HEK293 (cell line): ENCODE measurements at regions not wholly inside any gene's neighbourhood (a gene's known extent, or its start where the extent isn't known, plus 50 kb on each side); places are given as distances from the start of the nearest gene placed in this dataset.
A peak's percentile ranks its signal among the peaks of the same experiment; 100 is the strongest.

Experiments
- CTCF ChIA-PET: fragments of 350-600 bp; formaldehyde crosslinking; extraction: SDS; loops from one replicate; lab custom pipeline; 2021; ENCODE audit warnings: antibody characterized with exemption; lab: Yijun Ruan, JAX
- POLR2A ChIA-PET: fragments of 300-600 bp; formaldehyde crosslinking; extraction: SDS; loops from one replicate; lab custom pipeline; 2020; ENCODE audit warnings: antibody characterized with exemption, inconsistent platforms; lab: Yijun Ruan, JAX
- H3K27ac ChIP-seq: fragments of 200-500 bp; sonication (Bioruptor generic); 2 replicates; pipeline ENCODE4 v1.5.1; 2014; ENCODE audit warnings: low read depth, low read length, control low read depth, inconsistent platforms; ENCODE audit errors: extremely low read depth
- H3K36me3 ChIP-seq, 2 experiments: fragments of 200-500 bp in 1 of 2; sonication (Bioruptor generic) in 1 of 2; 1 replicate in 1 of 2; 2 replicates in 1 of 2; pipeline ENCODE4 v1.5.1; 2014 to 2017; ENCODE audit warnings: inconsistent platforms in 2 of 2, low read length in 2 of 2; ENCODE audit not compliant: control insufficient read depth in 2 of 2, insufficient read depth in 1 of 2
- H3K4me1 ChIP-seq: fragments of 200-500 bp; sonication (Bioruptor generic); 2 replicates; pipeline ENCODE4 v1.5.1; 2014; ENCODE audit warnings: mild to moderate bottlenecking, low read length, inconsistent platforms; ENCODE audit not compliant: control insufficient read depth, insufficient read depth
- H3K4me3 ChIP-seq: 2 replicates; pipeline ENCODE4 v1.5.1; 2011; ENCODE audit warnings: low read depth, mild to moderate bottlenecking, control low read depth, low read length, moderate library complexity
- H3K9me3 ChIP-seq: fragments of 200-500 bp; sonication (Bioruptor generic); 2 replicates; pipeline ENCODE4 v1.5.1; 2014; ENCODE audit warnings: low read depth, low read length, inconsistent platforms; ENCODE audit not compliant: control insufficient read depth, insufficient read depth
- BCL11B ChIP-seq: fragments of 450-650 bp; formaldehyde crosslinking; IDR thresholded peaks from 2 replicates; pipeline ENCODE4 v1.5.1; 2016; ENCODE audit warnings: low read depth, missing biosample characterization, missing genetic modification characterization
- GLI4 ChIP-seq: fragments of 450-650 bp; formaldehyde crosslinking; IDR thresholded peaks from 2 replicates; pipeline ENCODE4 v1.5.1; 2016; ENCODE audit warnings: missing biosample characterization, missing genetic modification characterization
- GLIS2 ChIP-seq: fragments of 450-650 bp; formaldehyde crosslinking; IDR thresholded peaks from 2 replicates; pipeline ENCODE4 v1.5.1; 2016; ENCODE audit warnings: missing biosample characterization, missing genetic modification characterization
- KLF1 ChIP-seq: fragments of 450-650 bp; formaldehyde crosslinking; IDR thresholded peaks from 2 replicates; pipeline ENCODE4 v1.5.1; 2016; ENCODE audit warnings: missing biosample characterization, missing genetic modification characterization
- KLF8 ChIP-seq: fragments of 450-650 bp; formaldehyde crosslinking; IDR thresholded peaks from 2 replicates; pipeline ENCODE4 v1.5.1; 2016; ENCODE audit warnings: missing biosample characterization, missing genetic modification characterization
- PRDM1 ChIP-seq: fragments of 450-650 bp; formaldehyde crosslinking; IDR thresholded peaks from 2 replicates; pipeline ENCODE4; 2016; ENCODE audit warnings: missing biosample characterization, missing genetic modification characterization
- SCRT2 ChIP-seq: fragments of 450-650 bp; formaldehyde crosslinking; IDR thresholded peaks from 2 replicates; pipeline ENCODE4 v1.5.1; 2016; ENCODE audit warnings: missing biosample characterization, missing genetic modification characterization
- TRIM28 ChIP-seq: IDR thresholded peaks from 2 replicates; pipeline ENCODE4 v1.6.1; 2011; ENCODE audit warnings: low read length, control low read depth, borderline replicate concordance
- YY2 ChIP-seq: fragments of 450-650 bp; formaldehyde crosslinking; IDR thresholded peaks from 2 replicates; pipeline ENCODE4 v1.5.1; 2016; ENCODE audit warnings: missing biosample characterization, missing genetic modification characterization
- ZNF239 ChIP-seq: fragments of 450-650 bp; formaldehyde crosslinking; IDR thresholded peaks from 2 replicates; pipeline ENCODE4 v1.5.1; 2016; ENCODE audit warnings: missing biosample characterization, missing genetic modification characterization
- ZNF341 ChIP-seq: fragments of 450-650 bp; formaldehyde crosslinking; IDR thresholded peaks from 2 replicates; pipeline ENCODE4; 2016; ENCODE audit warnings: low read depth, missing biosample characterization, missing genetic modification characterization
- ZNF391 ChIP-seq: fragments of 450-650 bp; formaldehyde crosslinking; IDR thresholded peaks from 2 replicates; pipeline ENCODE4 v1.5.1; 2016; ENCODE audit warnings: low read depth, missing biosample characterization, missing genetic modification characterization, borderline replicate concordance
- ZNF404 ChIP-seq: fragments of 450-650 bp; formaldehyde crosslinking; IDR thresholded peaks from 2 replicates; pipeline ENCODE4 v1.5.1; 2017; ENCODE audit warnings: missing biosample characterization, missing genetic modification characterization
- ZNF433 ChIP-seq: fragments of 450-650 bp; formaldehyde crosslinking; IDR thresholded peaks from 2 replicates; pipeline ENCODE4 v1.5.1; 2016; ENCODE audit warnings: missing biosample characterization, missing genetic modification characterization, low read depth
- ZNF558 ChIP-seq: fragments of 450-650 bp; formaldehyde crosslinking; IDR thresholded peaks from 2 replicates; pipeline ENCODE4 v1.5.1; 2016; ENCODE audit warnings: missing biosample characterization, missing genetic modification characterization
- ZNF830 ChIP-seq: fragments of 450-650 bp; IDR thresholded peaks from 2 replicates; pipeline ENCODE4 v1.5.0; 2018; ENCODE audit warnings: missing biosample characterization, missing genetic modification characterization, low read depth, mild to moderate bottlenecking, moderate library complexity
- TF ChIP-seq, protein P1 (sequence below): fragments of 450-650 bp; formaldehyde crosslinking; IDR thresholded peaks from 2 replicates; pipeline ENCODE4 v1.5.1; 2016; ENCODE audit warnings: missing biosample characterization, missing genetic modification characterization
- TF ChIP-seq, protein P2 (sequence below): fragments of 450-650 bp; formaldehyde crosslinking; conservative IDR thresholded peaks from 2 replicates; pipeline ENCODE4 v1.5.1; 2016; ENCODE audit warnings: low read depth, missing biosample characterization, missing genetic modification characterization
- TF ChIP-seq, protein P3 (sequence below): fragments of 450-650 bp; formaldehyde crosslinking; IDR thresholded peaks from 2 replicates; pipeline ENCODE4 v1.5.1; 2016; ENCODE audit warnings: missing biosample characterization, missing genetic modification characterization, borderline replicate concordance
- TF ChIP-seq, protein P4 (sequence below): fragments of 450-650 bp; formaldehyde crosslinking; IDR thresholded peaks from 2 replicates; pipeline ENCODE4 v1.5.1; 2016; ENCODE audit warnings: missing biosample characterization, missing genetic modification characterization
- TF ChIP-seq, protein P5 (sequence below): fragments of 450-650 bp; formaldehyde crosslinking; IDR thresholded peaks from 2 replicates; pipeline ENCODE4 v1.5.1; 2016; ENCODE audit warnings: missing biosample characterization, missing genetic modification characterization

DNA sequence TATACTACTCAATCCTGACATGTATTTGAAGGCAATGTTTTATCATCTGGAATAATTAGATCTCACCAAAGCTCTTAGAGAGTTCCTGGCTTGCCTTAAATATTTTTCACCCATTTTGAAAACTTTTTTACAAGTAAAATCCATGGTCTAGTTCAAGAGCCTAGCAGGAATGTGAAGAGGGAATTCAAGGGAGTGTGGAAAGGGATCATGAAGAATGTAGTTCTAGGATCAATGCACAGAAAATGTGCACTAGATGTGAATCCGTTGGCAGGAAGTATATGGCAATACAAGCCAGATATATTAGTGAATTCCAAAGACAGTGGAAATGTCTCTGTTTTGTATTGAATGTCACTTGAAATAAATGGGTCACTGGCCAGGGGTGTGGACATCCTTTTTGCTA, 167.9 kb upstream of the MOCS2 start:
- H3K4me1 ChIP-seq: no peaks in the 10 kb centered on the region
- no peaks in the 10 kb centered on the region for H3K36me3 ChIP-seq
- no peaks in the 10 kb centered on the region for H3K9me3 ChIP-seq
- no peak for TF ChIP-seq ZNF830
- TF ChIP-seq PRDM1 (tag by site-specific recombination): no peak
- TF ChIP-seq ZNF341 (tag by site-specific recombination): no peak
- TF ChIP-seq, protein P1, sequence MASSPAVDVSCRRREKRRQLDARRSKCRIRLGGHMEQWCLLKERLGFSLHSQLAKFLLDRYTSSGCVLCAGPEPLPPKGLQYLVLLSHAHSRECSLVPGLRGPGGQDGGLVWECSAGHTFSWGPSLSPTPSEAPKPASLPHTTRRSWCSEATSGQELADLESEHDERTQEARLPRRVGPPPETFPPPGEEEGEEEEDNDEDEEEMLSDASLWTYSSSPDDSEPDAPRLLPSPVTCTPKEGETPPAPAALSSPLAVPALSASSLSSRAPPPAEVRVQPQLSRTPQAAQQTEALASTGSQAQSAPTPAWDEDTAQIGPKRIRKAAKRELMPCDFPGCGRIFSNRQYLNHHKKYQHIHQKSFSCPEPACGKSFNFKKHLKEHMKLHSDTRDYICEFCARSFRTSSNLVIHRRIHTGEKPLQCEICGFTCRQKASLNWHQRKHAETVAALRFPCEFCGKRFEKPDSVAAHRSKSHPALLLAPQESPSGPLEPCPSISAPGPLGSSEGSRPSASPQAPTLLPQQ (tag by site-specific recombination): no peak
- no peak overlapping the region for H3K4me3 ChIP-seq
- ChIA-PET CTCF (no interaction called here), POLR2A (no interaction called here)
- H3K27ac ChIP-seq: no peak overlapping the region

DNA sequence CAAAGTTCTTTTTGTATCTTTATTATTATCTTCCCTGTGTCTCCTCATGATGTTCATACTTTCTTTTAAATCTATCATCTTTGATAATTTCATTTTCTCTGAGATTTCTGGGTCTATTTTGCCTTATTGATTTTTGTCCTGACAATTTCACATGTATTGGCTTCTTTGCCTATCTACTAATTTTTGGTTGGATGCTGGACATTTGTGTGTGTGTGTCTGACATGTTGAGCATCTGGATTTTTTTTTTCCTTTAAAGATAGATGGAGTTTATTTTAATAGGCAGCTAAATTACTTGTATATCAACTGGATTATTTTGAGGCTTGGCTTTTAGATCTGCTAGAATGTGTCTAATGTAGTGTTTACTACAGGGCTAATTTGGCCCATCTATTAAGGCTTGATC, 178.0 kb upstream of the MOCS2 start:
- CTCF ChIA-PET: interaction anchor here (0.6 kb wide), 1 partner anchor 1884 kb away, joined by 3 read pairs; no protein-coding TSS in a partner anchor

DNA sequence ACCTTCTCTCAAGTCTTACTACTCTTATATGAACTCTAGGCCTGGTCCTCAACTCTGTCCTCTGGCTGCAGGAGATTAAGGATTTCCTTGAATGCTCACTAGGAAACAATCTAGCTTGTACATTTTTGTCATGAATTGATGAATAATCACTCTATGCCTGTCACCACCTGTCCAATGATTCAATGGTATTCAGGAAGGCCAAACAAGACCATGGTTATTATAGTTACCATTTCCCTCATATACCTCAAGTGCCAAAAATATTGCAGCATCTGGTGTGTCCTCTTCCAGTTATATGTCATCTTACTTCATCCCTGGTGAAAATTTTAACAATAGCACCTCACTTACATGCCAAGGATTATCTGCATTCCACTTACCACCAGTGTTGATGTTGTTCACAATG, 179.0 kb upstream of the MOCS2 start:
- Histone ChIP-seq H3K9me3 (no peaks in the 10 kb centered on the region), H3K36me3 (no peaks in the 10 kb centered on the region), H3K27ac (no peak overlapping the region), H3K4me1 (no peaks in the 10 kb centered on the region), H3K4me3 (no peak overlapping the region)
- TF ChIP-seq ZNF558 (tag by site-specific recombination) (no peak), ZNF239 (no peak), ZNF404 (tag by site-specific recombination) (no peak), SCRT2 (tag by site-specific recombination) (no peak), GLI4 (tag by site-specific recombination) (no peak), KLF8 (no peak), GLIS2 (tag by site-specific recombination) (no peak), BCL11B (tag by site-specific recombination) (no peak), ZNF433 (tag by site-specific recombination) (no peak), KLF1 (tag by site-specific recombination) (no peak), TRIM28 (no peak), YY2 (tag by site-specific recombination) (no peak), ZNF391 (no peak)
- TF ChIP-seq, protein P2, sequence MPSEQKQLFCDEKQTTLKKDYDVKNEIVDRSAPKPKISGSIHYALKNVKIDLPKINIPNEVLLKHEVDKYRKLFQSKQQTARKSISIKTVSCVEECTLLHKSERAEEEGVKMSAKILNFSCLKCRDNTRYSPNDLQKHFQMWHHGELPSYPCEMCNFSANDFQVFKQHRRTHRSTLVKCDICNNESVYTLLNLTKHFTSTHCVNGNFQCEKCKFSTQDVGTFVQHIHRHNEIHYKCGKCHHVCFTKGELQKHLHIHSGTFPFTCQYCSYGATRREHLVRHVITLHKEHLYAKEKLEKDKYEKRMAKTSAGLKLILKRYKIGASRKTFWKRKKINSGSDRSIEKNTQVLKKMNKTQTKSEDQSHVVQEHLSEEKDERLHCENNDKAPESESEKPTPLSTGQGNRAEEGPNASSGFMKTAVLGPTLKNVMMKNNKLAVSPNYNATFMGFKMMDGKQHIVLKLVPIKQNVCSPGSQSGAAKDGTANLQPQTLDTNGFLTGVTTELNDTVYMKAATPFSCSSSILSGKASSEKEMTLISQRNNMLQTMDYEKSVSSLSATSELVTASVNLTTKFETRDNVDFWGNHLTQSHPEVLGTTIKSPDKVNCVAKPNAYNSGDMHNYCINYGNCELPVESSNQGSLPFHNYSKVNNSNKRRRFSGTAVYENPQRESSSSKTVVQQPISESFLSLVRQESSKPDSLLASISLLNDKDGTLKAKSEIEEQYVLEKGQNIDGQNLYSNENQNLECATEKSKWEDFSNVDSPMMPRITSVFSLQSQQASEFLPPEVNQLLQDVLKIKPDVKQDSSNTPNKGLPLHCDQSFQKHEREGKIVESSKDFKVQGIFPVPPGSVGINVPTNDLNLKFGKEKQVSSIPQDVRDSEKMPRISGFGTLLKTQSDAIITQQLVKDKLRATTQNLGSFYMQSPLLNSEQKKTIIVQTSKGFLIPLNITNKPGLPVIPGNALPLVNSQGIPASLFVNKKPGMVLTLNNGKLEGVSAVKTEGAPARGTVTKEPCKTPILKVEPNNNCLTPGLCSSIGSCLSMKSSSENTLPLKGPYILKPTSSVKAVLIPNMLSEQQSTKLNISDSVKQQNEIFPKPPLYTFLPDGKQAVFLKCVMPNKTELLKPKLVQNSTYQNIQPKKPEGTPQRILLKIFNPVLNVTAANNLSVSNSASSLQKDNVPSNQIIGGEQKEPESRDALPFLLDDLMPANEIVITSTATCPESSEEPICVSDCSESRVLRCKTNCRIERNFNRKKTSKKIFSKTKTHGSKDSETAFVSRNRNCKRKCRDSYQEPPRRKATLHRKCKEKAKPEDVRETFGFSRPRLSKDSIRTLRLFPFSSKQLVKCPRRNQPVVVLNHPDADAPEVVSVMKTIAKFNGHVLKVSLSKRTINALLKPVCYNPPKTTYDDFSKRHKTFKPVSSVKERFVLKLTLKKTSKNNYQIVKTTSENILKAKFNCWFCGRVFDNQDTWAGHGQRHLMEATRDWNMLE (tag by site-specific recombination): no peak
- TF ChIP-seq, protein P3, sequence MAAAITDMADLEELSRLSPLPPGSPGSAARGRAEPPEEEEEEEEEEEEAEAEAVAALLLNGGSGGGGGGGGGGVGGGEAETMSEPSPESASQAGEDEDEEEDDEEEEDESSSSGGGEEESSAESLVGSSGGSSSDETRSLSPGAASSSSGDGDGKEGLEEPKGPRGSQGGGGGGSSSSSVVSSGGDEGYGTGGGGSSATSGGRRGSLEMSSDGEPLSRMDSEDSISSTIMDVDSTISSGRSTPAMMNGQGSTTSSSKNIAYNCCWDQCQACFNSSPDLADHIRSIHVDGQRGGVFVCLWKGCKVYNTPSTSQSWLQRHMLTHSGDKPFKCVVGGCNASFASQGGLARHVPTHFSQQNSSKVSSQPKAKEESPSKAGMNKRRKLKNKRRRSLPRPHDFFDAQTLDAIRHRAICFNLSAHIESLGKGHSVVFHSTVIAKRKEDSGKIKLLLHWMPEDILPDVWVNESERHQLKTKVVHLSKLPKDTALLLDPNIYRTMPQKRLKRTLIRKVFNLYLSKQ (tag by site-specific recombination): no peak
- ChIA-PET CTCF (no interaction called here), POLR2A (no interaction called here)

More for the DNA sequence above, 178.0 kb upstream of the MOCS2 start:
- no peaks in the 10 kb centered on the region for H3K4me1 ChIP-seq
- H3K4me3 ChIP-seq: no peak overlapping the region
- H3K9me3 ChIP-seq: no peaks in the 10 kb centered on the region
- TF ChIP-seq, protein P4, sequence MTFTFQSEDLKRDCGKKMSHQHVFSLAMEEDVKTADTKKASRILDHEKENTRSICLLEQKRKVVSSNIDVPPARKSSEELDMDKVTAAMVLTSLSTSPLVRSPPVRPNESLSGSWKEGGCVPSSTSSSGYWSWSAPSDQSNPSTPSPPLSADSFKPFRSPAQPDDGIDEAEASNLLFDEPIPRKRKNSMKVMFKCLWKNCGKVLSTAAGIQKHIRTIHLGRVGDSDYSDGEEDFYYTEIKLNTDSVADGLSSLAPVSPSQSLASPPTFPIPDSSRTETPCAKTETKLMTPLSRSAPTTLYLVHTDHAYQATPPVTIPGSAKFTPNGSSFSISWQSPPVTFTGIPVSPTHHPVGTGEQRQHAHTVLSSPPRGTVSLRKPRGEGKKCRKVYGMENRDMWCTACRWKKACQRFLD (tag by site-specific recombination): no peak
- TF ChIP-seq, protein P5, sequence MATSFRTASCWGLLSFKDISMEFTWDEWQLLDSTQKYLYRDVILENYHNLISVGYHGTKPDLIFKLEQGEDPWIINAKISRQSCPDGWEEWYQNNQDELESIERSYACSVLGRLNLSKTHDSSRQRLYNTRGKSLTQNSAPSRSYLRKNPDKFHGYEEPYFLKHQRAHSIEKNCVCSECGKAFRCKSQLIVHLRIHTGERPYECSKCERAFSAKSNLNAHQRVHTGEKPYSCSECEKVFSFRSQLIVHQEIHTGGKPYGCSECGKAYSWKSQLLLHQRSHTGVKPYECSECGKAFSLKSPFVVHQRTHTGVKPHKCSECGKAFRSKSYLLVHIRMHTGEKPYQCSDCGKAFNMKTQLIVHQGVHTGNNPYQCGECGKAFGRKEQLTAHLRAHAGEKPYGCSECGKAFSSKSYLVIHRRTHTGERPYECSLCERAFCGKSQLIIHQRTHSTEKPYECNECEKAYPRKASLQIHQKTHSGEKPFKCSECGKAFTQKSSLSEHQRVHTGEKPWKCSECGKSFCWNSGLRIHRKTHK: peak; percentile 91
- no peaks in the 10 kb centered on the region for H3K36me3 ChIP-seq
- POLR2A ChIA-PET: no interaction called here
- no peak overlapping the region for H3K27ac ChIP-seq
